GM19025 (cell line): ENCODE measurements at regions not wholly inside any gene's neighbourhood (a gene's known extent, or its start where the extent isn't known, plus 50 kb on each side); places are given as distances from the start of the nearest gene placed in this dataset.
"Not testable (repeated sequence)": the region's sequence is repeated elsewhere in the genome, so short reads cannot be mapped to it uniquely, and the experiment has no call there.

Experiments
- ATAC-seq: cut with Tn5 transposase; IDR thresholded peaks from one replicate; pipeline ENCODE4 v1.9.1; 2021; ENCODE audit warnings: mild to moderate bottlenecking, low read depth, moderate library complexity; ENCODE audit not compliant: unreplicated experiment

GRCh38 chr12:43193096-43193495 is 358.9 kb downstream of the ADAMTS20 start:
- ATAC-seq = not testable (repeated sequence)

GRCh38 chr12:43192442-43192841 is 359.6 kb downstream of the ADAMTS20 start:
- ATAC-seq = not testable (repeated sequence)

DNA sequence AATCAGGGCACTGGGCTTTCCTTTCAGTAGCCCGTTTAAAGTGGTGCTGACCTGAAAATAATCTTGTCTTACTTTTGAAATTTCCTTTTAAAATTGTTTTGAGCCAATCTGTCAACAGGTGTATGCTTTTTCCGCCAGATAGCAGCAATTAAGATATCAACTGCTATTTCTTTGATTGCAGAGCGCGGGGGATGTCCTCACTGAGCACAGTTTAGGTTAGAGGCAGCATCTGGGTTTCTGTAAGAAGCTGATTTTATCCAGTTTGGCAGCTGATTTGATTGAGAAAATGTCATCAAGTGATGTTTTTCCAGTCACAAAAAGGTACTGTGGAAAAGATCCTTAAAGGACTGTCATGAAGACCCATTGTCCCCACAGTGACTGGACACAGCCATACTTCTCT is 371.8 kb downstream of the ADAMTS20 start:
- no peak for ATAC-seq

GRCh38 chr12:43179486-43179885 is 372.5 kb downstream of the ADAMTS20 start:
- no peak for ATAC-seq

GRCh38 chr12:43177276-43177675 is 374.7 kb downstream of the ADAMTS20 start:
- no peak for ATAC-seq

DNA sequence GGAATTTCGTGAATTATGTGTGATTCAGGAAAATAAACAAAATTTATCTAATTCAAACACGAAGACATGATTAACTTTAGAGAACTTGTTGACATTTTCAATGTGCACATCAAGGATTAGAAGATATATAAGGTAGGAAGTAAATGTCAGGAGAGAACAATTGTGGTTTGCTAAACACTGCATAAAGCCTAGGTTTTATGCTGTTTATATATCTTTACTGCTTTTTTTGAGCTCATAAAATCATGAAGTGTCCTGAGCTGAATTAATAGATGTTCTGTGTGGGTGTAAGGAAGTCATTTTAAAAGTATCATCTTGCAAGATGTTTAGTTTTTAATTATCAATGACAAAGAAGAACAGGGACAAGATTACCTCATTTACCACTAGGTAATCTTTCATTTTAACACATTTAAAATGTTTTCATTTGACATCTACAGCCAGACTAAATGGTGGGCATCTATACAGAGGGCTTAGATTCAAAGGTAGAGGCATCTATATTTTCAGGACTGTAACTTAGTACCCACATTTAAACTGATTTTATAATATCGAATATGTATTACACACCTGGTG is 382.8 kb downstream of the ADAMTS20 start:
- ATAC-seq = no peak

- ATAC-seq = no peak
These were observed 384.3 kb downstream of the ADAMTS20 start for GRCh38 chr12:43167691-43168090.

- no peak for ATAC-seq
These were observed 386.7 kb downstream of the ADAMTS20 start for GRCh38 chr12:43165351-43165750.

GRCh38 chr12:43162138-43162537 is 389.9 kb downstream of the ADAMTS20 start:
- no peak for ATAC-seq

DNA sequence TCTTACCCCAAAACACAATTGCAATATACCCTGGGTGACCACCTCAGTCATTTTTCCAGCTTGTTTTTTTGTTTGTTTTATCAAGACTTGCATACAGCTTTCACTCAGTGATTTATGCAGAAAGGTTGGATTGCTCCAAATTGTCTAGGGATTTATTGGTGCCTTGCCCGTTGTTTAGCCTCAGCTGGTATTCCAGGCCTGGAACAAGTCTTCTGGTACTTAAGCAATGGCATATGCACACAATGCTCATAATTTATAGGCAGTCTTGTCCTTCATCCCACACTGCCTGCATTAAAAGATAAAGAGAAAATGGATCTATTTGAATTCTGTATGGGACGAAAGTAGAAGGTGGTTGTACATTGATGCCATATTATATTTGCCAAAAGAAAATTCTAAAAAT is 392.5 kb downstream of the ADAMTS20 start:
- no peak for ATAC-seq

- no peak for ATAC-seq
These were observed 393.9 kb downstream of the ADAMTS20 start for GRCh38 chr12:43158126-43158525.

- ATAC-seq = no peak
These were observed 396.6 kb downstream of the ADAMTS20 start for GRCh38 chr12:43155376-43155775.

DNA sequence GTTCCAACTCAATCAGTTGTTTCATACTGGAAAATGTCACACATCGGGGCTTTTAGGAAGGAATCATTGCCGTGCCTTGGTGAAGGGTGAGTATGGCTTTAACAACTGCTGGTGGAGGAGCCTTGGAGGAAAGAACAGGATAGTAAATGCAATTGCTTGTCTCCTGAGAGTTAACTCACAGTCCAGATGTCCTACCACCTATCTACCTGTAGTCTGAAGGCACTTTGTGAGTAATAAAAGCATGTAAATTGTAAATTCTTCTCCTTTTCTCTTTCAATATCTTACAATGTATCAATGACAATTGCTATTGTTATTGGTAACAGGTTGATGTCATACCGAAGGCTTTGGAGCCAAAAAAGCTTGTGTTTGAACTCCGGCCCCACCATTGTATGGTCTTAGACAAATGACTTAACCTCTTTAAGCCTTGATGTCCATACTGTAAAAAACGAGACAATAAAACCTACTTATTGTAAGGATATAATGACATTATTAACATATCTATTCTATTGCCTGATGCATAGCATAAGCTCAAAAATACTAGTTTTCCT is 397.4 kb downstream of the ADAMTS20 start:
- ATAC-seq = no peak

GRCh38 chr12:43151441-43151981 is 400.5 kb downstream of the ADAMTS20 start:
- ATAC-seq = no peak

GRCh38 chr12:43148691-43149090 is 403.3 kb downstream of the ADAMTS20 start:
- no peak for ATAC-seq

- ATAC-seq = no peak
These were observed 404.1 kb downstream of the ADAMTS20 start for GRCh38 chr12:43147878-43148277.

DNA sequence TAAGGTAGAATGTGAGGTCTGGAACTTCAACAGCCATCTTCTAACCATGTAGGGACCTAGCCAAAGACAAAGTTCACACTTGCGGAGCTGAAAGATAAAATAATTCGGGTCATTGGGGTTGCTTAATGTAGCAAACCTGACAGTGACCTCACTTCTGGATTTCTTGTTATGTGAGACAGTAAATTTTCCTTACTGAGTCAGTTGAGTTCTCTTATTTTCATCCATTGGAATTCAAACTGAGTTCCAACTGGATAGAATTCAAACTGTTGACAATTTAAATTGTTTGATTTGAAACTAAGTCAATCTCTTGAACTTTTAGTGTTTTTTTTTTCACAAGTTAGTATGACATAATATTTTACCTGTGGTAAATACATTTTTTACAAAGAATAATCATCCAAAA is 406.5 kb downstream of the ADAMTS20 start:
- ATAC-seq = no peak

- ATAC-seq = no peak
These were observed 408.7 kb downstream of the ADAMTS20 start for GRCh38 chr12:43143278-43143677.

DNA sequence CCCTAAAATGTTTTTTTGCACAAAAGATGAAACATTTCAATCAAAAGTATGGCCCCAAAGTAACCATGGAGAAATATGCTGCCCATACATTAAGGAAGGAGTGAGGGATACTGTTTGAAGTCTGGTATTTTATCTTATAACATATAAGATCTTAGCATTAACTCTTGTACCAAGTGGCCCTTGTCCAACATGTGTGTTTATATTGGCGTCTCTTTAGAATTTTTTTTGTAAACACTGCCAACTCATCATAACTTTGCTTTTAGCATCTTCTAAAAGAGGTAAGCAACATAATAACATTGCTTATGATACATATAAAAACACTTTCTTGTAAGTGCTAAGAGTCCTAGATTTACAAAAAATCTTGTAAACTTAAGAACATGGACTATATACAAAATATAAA is 419.7 kb downstream of the ADAMTS20 start:
- ATAC-seq = no peak

DNA sequence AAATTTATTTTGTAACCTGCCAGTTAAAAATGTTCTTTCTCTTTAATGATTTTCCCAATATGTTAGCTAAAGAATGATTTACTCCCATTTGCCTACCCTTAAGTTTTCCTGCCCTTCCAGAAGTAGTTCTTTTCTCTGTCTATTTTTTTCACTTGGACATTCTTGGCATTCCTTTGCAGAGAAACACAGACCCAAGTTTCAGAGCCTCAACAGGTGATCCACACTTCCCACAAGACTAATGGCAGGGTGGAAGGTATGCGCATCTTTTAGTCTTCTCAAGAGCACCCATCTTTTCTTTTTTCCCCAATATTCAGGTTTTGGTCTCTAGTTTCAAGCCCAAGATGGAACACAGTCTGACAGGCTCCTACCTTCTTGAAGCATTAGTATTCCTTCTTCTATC is 420.7 kb downstream of the ADAMTS20 start:
- no peak for ATAC-seq

DNA sequence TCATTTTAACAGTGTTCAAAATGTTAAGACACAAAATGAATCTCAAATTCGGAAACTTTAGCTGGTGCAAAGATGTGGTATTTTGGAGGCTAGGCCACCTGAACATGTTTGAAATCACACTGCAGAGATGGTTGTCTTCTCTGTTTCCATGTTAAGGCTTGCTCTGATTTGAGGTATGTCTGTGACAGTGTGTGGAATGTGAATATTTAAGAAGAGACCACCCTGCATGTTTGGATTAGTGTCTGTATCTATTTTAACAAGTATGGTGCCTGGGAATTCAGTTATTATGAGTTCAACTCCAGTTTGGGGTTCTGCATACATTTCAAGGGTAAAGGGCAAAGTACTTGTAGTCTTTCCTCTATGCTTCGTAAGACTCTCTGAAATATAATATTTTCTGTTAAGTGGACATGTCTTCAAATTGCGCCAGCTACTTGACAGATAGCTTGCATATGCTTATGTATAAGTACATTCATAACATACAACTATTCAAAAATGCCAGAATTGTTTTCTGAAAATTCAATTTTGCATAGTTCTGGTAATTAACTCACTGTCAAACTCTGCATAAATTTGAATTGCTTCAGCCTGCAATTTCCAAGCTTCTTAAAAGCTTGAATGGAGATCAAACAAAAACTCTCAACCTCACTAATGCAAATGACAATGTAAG is 424.0 kb downstream of the ADAMTS20 start:
- ATAC-seq = no peak
